HG03060 (cell line): ENCODE measurements at regions not wholly inside any gene's neighbourhood (a gene's known extent, or its start where the extent isn't known, plus 50 kb on each side); places are given as distances from the start of the nearest gene placed in this dataset.
"Not testable (repeated sequence)": the region's sequence is repeated elsewhere in the genome, so short reads cannot be mapped to it uniquely, and the experiment has no call there.

Experiments used
- ATAC-seq: cut with Tn5 transposase; IDR thresholded peaks from one replicate; pipeline ENCODE4 v1.9.1; 2021; ENCODE audit warnings: low read depth, moderate number of reproducible peaks; ENCODE audit not compliant: unreplicated experiment

DNA sequence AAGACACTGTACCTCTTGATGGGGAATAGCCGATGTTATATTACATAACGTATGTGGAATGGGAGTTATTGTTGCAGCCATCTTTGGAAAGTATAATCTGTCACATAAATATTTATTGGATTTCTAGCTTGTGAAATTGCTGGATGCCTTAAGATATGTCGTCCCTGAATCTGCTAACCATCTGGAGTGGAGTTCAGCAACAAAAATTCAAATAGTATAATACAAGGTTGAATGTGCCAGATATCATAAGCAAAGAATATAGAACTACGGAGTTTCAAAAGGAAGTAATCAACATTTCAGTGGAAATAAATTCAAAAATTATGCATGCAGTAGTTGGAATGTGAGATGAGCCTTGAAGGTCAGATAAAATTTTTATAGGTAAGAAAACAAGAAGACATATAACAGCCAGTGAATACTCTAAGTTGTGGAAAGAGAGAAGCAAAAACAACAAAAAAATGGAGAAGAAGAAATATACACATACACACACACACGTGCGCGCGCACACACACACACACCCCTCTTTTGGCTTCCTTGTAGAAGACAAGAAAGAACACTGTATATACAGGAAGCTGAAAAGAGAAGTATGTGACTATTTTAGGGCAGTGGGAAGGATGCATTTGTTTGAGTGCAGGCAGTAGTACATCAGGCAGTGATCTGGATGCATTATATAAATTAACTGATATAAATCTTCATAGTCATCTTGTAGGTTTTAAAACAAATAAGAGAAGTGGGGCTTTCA, 516.7 kb downstream of the KCNT2 start:
- no peak for ATAC-seq

GRCh38 chr1:196090226-196090625, 518.0 kb downstream of the KCNT2 start:
- no peak for ATAC-seq

DNA sequence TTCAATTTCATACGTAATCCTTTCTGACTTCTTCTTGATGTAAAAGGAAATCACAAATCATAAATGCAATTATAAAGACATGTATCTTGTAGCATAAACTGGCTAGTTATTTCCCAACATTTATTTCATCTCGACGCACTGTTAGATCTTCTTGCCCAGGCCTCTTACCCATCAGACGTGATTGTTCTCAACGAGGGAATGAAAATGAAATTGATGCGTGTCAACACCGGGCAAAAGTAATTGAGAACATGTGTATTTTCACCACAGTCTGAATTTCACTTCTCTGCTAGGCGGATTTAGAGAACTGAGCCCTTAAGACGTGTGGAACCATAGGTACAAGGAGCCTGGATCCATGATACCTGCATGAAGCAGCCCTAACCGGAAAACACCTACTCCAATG, 519.7 kb downstream of the KCNT2 start:
- ATAC-seq, result no peak

DNA sequence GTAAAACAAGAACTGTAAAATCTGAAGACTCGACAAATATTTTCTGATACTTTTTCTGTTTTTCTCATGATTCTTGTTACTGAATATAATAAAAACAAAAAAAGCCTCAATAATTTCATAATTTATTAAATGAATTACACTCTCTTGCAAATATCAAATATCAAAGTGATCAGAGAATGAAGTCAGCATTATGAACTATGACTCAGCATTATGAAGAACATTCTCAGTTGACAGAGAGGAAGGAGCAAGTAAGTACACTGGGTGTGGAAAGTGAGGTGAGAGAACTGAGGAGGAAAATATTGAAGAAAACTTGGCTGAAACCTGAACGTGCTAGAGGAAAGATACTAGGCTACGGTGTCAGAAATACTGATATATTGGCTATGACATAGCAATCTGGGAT, 529.5 kb downstream of the KCNT2 start:
- no peak for ATAC-seq

DNA sequence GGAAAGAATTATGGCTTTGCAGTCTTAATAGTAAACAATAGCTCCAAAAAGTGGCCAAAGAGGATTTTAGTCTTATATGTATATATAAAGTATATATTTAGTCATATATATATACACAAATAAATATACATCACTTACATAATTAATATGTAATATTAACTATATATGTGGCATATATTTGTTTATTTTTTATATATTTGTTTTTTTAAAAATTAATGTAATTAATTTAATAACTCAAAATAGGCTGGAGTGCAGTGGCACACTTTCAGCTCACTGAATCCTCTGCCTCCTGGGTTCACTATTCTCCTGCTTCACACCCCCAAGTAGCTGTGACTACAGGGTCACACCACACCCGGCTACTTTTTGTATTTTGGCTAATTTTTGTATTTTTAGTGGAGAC, 532.6 kb downstream of the KCNT2 start:
- no peak for ATAC-seq

- ATAC-seq, result no peak
Observed at GRCh38 chr1:196074182-196074581, 534.1 kb downstream of the KCNT2 start.

- no peak for ATAC-seq
Observed at GRCh38 chr1:196071447-196071846, 536.8 kb downstream of the KCNT2 start.

- no peak for ATAC-seq
Observed at GRCh38 chr1:196070940-196071339, 537.3 kb downstream of the KCNT2 start.

DNA sequence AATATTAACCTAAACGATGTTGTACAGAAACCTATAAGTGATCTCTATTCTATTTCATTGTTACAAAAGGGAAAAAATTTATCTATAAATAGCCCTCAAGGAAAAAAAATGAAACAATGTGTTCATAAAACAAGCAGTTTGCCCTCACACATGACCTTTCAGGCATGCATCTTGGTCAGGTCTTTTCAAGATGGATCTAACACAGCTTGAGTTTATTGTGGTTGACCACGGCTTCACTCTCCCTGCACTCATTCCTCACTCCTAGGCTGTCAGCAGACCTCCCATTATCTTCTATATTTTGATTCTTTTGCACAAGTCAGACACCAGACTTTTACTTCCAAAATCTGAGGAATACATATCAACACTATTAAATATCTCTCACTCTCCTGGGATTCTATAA, 544.3 kb downstream of the KCNT2 start:
- ATAC-seq, result no peak

DNA sequence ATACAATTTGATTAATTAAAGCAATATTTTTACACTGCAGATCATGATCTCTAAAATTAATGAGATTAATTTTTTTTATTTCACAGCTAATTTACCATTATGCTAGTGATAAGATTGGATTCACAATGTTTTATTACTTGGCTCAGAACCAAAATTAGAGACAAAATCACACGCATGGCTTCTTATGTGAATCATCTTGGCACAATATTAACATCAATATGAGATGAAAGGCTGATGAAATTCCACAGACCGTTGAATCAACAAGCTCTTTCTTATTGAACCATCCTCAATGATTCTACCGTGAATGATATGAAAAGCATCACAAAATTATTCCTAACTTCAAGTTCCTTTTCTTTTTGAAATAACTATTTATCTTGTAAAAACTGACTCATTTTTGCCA, 544.9 kb downstream of the KCNT2 start:
- no peak for ATAC-seq

GRCh38 chr1:196060539-196060938, 547.7 kb downstream of the KCNT2 start:
- ATAC-seq, result no peak

- ATAC-seq, result no peak
Observed at GRCh38 chr1:196059210-196059609, 549.0 kb downstream of the KCNT2 start.

- no peak for ATAC-seq
Observed at GRCh38 chr1:196056966-196057365, 551.3 kb downstream of the KCNT2 start.

GRCh38 chr1:196049407-196049806, 558.8 kb downstream of the KCNT2 start:
- no peak for ATAC-seq

- ATAC-seq, result no peak
Observed at GRCh38 chr1:196043268-196043667, 565.0 kb downstream of the KCNT2 start.

DNA sequence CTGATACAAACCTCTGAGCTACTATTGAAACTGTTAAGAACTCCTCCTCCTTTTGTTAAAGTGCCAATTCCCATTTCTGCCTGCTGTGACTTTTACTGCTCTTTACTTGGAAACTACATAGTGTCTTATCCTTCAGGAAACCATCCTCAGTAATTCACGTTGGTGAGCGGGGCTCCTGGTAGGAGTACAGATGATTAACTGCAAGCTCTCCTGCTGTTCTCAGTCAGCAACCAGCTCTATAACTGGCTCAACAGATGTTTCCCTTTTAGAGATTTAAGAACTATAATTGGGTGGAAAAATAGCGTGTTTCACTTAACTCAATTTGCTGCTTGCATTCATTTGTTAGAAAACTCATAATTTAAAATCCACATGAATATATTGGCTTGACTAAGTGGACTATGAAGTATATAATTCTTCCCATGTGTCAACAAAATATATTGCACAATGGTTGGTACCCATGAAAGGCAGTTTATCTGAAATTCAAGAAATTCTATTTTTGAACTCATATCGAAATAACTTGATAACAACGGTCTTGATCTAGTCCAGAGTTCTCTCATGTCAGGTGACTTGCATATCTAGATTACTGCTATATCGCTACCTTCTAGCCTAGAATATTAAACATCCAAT, 574.0 kb downstream of the KCNT2 start:
- no peak for ATAC-seq

DNA sequence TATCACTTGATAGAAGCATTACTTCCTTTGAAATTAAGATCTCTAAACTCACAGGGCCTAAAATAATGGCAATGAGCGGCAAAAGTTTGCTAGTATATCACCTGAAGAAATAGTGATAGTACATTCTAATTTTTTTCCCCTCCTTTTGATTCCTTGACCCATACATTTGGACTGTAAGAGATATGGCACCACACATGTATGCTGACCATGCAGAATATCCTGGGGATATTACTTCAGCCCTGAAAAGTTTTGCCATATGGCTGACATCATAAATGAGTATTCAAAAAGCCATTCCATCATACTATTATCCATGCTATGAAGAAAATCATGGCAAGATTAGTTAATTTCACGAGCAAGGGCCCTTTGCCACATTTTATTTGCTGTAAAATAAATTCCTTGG, 576.9 kb downstream of the KCNT2 start:
- not testable (repeated sequence) for ATAC-seq

- ATAC-seq, result no peak
Observed at GRCh38 chr1:196030455-196030854, 577.8 kb downstream of the KCNT2 start.

DNA sequence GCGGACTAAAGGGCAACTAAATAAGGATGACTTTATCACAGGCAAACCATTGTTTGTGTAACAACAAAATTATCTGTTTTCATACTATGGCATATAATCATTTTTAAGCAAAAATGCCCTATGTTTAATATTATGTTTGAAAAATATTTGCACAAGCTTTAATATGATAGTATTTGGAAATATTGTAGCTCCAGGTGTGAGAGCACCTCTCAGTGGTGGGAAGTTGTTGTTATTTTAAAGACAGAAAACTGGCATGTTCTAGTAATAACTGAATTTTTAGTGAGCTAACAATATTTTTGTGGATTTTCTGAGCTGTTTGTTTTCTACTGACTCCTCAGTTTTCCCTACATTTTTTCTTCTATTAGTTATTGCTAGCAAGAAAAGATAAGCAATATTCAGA, 578.8 kb downstream of the KCNT2 start:
- ATAC-seq, result no peak

DNA sequence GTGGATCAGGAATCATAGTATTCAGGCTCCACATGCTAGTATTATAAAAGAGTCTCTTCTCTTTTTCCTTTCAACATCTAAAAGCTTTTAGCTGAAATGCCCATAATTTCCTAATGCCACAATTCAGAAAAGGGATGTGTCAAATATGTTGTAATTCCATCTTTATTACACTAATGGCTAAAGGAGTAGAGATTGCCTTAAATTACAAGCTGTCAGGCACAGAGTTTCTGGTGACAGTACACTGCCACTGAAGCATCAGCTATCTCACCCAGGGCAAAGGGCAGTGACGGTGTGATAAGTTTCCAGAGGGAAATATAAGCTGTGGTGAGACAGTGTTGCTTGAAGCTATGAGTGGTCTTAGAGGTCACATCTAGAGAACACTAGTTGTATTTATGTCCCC, 581.1 kb downstream of the KCNT2 start:
- no peak for ATAC-seq

DNA sequence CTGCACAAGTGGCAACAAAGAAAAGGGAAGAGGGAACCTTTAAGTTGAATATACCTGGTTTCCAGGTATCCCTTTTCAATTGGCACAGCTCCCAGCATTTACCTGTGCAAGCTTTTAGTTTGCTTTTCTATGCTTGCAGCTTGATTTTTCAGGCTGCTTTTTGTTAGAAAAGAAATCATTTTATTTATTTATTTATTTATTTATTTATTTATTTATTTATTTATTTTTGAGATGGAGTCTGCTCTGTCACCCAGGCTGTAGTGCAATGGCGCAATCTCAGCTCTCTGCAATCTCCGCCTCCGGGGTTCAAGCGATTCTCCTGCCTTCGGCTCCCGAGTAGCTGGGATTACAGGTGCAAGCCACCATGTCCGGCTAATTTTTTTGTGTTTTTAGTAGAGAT, 587.1 kb downstream of the KCNT2 start:
- ATAC-seq, result not testable (repeated sequence)

- ATAC-seq, result no peak
Observed at GRCh38 chr1:196009362-196009761, 598.9 kb downstream of the KCNT2 start.
